ENCODE measurements at regions not wholly inside any gene's neighbourhood (a gene's known extent, or its start where the extent isn't known, plus 50 kb on each side); places are given as distances from the start of the nearest gene placed in this dataset.
"Not testable (repeated sequence)": the region's sequence is repeated elsewhere in the genome, so short reads cannot be mapped to it uniquely, and the experiment has no call there.

DNA sequence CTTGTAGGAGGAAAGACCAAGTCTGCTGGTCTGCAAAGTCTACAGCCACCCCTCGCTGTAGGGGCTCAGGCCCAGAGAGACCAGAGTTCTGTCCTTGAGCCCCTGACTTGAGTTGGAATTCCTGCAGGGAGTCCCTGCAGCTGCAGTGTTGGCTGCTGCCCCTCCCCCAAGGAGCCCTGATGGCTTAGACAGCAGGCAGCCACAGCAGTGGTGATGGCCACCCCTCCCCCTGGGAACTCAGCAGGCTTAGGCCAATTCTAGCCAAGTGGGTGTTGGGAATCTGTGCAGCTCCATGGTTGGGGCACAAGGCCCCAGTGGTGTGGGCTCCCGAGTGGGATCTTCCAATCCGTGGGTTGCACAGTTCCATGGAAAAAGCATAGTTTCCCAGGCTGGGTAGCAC, 345.4 kb downstream of the CD109 start:
- DNase-seq = no peak

DNA sequence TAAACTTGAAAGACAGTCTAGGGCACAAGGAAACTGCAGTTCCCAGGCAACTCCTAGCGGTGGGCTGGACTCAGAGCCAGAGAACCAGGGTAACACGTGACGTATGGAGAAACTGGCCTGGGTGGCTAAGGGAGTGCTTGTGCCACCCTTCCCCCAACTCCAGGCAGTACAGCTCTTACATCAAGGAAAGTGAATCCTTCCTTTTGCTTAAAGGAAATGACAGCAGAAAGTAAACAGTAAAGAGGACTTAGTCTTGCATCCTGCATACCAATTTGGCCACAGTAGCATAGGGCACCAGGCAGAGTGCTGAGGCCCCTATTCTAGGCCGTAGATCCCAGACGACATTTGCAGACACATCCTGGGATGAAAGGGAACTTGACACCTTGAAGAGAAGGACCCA, 322.8 kb downstream of the CD109 start:
- no peak for DNase-seq

DNA sequence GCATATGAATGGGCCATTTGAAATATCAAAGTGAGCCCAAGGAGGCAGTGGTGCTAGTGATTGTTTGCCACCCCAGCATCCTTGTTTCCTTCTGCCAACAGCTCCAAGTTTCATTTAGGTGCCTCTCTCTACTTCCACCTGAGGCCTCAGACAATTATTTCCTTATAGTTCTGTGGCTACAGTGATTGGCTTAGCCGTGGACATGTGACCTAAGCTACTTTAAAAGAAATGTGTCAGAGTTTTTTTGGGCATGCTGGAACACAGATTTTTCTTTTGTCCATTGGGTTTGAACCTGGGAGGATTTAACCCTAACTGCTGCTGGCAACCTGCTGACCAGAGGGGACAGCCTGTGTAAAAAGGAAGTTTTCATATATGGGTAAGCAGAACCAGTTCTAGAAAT, 319.4 kb downstream of the CD109 start:
- no peak for DNase-seq

DNA sequence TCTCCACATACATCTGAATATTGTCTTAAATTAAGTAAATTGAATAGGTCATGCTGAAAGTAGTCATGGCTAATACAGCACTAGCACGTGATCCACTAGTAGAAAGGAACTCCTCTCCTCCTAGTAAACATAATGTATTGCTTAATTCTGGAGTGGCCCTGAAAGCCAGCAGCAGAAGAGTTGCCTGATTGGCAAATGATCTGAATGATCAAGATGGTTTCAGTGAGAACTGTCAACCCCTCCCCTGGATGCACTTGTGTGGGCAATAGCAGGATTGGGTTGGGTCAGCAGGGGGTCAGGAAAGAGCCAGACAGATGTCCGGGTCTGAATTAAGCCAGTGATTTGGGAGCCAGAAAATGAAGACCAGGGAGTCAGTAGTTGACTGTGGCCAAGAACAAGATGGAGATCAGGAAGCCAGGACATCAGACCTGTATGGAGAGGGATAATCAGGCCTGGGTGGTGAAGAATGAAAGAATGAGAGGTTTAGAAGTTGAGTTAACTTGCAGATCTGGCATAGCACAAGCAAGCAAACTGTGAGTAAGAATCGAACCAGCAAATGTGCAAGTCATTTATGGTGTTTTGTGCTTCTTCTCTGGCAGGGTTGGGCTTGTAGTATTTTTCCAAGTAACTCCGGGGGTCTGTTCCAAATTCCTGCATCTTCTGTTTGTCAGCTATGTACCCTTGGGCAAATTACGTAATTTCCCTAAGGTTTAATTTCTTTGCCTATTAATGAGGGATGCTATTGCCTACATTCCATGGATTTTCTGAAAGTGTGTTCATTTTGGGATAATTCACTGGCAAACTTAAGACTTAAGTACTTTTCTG, 304.9 kb downstream of the CD109 start:
- DNase-seq = peak; percentile 69

DNA sequence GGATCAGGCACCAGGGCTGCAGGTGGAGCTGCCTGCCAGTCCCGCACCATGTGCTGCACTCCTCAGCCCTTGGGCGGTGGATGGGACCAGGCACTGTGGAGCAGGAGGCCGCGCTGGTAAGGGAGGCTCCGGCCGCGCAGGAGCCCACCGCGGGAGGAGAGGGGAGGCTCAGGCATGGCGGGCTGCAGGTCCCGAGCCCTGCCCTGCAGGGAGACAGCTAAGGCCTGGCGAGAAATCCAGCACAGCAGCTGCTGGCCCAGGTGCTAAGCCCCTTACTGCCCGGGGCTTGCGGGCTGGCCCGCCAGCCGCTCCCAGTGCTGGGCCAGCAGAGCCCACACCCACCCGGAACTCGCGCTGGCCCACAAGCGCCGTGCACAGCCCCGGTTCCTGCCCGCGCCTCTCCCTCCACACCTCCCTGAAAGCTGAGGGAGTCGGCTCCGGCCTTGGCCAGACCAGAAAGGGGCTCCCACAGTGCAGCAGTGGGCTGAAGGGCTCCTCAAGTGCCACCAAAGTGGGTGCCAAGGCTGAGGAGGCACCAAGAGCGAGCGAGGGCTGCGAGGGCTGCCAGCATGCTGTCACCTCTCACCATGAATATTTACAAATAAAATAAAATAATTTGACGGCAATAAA, 294.7 kb downstream of the CD109 start:
- DNase-seq = not testable (repeated sequence)

DNA sequence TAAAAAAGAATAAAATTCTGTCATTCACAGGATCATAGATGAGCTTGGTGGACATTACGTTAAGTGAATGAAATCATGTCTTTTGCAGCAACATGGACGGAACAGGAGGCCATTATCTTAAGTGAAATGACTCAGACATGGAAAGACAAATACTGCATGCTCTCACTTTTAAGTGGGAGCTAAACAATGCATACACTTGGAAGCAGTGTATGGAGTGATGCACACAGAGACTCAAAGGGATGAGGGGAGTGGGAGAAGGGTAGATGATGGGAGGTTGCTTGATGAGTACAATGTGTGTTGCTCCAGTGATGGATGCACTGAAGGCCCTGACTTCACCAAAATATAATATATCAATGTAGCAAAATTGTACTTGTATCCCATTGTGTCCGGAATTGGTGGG, 293.4 kb downstream of the CD109 start:
- DNase-seq = no peak

DNA sequence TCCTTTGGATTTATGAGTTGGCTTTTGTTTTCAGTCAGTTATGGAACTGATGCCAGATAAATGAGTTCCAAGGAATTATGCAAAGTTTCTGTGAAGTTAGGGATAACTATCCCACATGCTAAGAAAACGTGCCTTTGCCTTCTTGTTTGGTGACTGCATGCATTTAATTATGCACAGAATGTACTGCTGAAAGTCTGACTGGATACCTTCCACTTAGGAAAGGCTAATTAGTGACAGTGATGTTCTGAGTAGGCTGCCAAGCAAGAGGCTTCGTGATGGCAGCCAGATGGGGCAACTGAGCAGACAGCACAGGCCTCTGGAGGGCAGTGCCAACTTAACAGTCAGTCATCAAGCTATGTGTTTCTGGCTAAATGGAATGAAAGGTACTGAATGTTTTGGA, 289.9 kb downstream of the CD109 start:
- DNase-seq = no peak

DNA sequence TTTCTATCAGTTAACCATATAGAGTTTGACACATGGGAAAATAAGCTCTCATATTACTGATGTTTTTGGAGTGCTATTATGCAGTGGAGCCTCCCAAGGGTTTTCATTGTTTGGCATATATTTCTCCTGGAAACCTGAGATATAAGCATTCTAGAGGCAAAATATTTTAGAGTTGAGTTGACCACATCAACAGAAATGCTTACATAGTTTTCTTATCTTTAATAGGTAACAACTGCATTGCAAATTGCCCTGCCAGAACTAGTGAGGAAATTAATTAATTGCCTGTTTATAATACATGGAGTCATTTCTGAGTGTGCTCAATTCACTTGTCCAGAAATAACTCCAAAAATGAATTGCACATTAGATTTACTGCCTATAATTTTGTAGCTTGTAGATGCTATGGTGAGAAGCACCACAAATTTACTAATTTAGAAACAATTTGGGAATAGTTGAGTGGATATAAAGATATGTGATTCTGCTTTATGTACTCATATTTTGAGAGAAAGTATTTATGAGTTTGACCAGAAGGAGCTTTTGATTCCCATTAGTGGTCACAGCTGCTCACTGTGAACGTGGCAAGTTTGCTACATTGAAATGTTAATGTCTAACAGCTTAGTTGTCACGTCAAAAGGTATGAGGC, 288.7 kb downstream of the CD109 start:
- no peak for DNase-seq

DNA sequence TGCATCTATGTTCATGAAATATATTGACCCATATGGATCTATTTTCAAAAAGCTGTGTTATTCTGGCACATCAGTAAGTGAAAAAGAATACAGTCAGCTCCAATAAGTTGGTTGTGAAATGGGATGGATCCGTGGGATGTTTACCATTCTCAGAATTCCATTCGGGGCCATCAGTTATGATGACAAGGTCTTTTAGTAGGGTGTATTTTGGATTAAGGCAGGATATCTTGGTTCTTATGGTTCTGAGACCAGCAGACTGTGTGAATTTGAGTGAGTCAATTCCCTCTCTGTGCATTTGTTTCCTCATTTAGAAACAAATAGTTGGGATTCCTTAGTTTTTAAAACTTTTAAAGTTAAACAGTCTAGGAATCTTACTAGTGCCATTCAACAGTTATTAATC, 287.4 kb downstream of the CD109 start:
- DNase-seq = no peak

DNA sequence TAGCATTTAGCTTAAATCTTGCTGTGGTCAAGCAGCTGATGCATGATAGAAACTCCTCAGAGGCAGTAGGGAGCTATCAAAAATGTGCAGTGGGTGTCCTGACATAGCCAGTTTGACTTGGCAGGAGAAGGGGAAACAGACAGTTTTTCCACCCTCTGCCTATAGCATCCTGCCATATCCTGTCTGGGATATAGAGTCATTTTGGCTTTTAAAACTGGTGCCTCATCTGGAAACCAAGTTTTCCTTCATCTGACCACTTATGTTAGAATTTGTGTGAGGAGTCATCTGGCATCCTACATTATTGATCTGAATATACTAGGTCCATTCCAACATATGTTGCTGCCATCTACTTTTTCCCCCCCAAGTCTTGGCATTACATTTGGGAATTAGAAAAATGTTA, 284.1 kb downstream of the CD109 start:
- DNase-seq = no peak

DNA sequence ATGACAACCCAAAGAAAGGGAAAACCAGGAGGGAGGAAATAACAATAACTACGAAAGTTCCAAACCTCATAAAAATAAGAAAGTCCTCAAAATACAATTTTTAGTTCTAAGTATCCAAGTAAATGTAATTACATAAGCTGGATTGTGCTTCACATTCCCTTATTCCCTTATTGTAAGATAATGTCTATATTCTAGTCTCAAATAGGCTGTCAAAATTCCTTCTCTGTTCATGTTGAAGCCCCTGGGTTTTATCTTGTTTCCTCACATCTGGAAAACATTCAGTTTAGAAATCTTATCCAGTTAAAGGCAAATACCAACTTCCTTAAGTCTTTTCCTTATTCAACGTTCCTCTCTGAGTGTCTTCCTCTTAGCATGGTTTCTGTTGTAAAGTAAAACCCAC, 282.3 kb downstream of the CD109 start:
- DNase-seq = no peak

DNA sequence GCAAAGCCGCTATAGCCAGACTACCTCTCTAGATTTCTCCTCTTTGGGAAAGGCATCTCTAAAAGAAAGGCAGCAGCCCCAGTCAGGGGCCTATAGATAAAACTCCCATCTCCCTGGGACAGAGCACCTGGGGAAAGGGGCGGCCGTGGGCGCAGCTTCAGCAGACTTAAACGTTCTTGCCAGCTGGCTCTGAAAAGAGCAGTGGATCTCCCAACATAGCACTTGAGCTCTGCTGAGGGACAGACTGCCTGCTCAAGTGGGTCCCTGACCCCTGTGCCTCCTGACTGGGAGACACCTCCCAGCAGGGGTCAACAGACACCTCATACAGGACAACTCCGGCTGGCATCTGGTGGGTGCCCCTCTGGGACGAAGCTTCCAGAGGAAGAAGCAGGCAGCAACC, 276.5 kb downstream of the CD109 start:
- DNase-seq = not testable (repeated sequence)

DNA sequence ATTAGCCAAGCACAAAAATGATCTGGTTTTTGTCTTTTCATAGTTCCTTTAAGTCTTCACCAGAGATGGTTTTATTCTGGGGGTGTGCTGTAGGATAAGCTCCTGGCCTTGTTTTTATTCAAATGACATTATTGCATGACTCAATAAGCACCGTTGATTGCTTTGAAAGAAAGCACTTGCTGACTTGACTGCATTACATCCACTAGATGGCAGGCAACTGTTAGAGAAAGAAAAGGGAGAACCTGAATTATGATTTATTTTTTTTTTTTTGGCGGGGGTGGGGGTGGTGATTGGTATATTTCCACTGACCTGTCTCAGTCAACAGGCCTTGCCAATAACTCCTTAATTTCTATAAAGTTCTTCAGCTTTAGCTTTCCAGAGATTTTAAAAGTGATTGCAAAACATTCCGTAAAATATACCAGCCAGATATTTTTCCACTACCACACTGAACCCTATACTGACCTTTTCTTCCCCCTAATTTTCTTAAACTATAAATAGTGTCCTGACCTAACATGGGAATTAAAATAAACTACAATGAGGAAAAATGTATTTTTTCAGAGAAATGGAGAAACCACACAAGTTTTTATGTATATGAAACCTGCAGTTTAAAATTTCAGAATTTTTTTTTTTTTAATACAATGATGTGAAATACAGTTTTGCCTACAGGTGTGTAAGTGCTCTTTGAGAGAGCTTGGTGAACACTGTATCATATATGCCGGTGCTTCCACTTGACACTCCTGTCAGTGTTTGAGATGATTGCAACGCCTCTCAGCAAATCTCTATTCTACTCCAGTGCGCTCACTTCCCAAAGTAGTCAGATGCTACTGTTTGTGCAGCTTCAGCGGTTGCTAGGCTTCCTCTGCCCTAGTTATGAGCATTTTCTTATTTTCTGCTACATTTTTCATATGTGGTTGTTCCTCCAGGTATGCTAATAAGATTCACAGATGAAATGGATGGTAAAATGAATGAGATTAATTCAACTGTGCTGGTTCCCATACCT, 274.3 kb downstream of the CD109 start:
- DNase-seq = peak; percentile 82

DNA sequence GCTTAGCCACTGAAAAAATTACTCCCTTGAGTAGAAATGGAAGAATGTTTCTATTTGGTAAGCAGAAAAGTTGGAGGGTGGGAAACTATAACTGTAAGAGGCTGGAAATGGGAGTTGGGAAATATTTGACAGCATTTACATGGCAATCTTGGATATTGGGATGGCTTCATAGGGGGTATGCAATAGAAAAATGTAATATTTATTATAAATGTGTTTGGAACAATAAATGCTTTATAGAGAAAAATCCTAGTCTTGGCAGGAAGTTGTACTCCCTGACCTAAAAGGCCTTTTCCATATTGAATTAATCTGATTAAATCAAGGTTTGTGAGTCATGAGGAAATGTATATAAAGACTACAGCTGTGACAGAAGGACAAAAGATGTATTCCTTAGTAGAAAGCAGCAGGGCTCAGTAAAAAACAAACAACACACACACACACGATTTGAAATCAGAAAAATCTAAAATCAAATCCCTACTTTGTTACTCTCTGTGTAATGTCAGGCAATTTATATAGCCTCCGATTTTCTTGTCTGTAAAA, 272.3 kb downstream of the CD109 start:
- no peak for DNase-seq

DNA sequence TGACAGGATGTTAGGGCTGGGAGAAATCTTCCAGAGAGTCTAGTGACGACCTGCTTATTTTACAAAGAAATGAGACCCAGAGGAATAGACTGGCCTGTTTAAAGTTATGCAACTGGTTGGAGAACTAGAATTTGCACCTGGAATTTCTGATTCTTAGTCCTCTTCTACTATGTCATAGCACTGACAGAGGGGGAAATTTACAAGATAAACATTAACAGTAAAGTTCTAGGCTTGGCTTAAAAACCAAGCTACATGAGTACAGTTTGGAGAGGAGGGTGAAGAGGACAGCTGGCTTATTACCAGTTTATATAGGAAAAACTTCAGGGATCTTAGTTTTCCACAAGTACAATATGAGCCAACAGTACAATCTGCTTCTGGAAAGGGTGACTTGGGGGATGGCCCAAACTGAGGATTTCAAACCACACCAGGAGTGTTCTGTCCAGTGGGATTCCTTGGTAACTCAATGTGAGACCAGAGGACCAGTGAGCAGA, 269.6 kb downstream of the CD109 start:
- DNase-seq = peak; percentile 76

DNA sequence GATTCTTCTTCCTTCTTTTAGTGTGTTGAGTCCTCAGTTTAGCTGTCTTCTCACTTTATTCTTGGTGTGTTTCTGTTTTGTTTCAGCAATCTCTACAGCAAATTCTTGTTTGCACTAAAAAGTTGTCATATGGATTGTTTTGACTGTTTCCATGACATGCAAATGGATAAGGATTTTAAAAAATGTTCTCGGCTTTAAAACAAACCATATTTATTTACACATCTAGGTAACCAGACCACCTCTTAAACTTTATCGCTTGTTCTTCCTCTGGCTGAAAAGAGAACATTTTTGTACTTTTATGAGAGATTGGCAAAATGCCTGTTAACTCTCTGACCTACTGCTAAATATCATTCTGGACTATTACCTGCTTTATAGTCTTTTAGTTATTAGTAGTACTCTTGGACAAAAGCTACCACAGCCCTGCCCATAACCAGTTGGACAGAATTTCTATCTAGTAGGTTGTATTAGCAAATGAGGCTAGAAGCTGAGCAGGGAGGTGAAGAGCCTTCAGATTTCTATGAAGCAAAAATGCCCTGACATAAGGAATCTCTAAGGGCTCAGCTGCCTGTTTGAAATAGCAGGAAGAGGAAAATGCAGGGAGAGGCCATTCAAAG, 268.3 kb downstream of the CD109 start:
- DNase-seq = no peak

DNA sequence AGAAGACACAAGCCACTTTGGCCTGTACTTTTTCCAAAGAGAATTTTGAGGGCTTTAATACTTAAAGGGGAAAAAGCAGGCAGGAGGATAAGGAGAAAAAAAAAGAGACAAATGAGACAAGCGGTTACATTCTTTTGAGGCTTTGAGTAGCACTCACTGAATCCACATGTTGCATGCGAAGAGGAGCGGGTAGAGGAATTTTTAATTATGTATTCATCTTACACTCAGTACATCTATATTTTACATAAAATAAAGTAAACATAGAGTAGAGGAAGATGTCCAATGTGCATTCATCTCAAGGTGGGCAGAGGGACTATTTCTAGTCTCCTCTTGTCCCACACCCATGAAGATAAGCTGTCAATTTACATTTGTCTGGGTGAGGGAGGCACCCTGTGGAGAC, 266.9 kb downstream of the CD109 start:
- DNase-seq = no peak

DNA sequence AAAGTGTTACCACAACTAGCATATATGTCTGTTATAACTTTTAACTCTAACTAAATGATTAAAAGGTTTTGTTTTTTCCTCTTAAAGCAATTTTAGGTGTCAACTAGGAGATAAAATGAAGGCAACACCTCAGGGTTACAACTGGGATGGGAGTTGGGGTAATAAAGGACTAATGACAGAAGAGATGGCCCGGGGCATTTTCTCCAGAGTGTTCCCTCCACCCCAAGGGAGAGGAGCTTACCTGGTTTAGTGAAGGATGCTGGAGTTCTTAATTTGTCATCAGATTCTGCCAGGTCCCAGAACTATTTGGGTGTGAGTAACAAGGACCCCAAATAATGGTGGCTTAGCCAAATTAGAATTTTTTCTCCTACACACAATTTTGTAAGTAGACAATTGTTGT, 260.3 kb downstream of the CD109 start:
- no peak for DNase-seq

DNA sequence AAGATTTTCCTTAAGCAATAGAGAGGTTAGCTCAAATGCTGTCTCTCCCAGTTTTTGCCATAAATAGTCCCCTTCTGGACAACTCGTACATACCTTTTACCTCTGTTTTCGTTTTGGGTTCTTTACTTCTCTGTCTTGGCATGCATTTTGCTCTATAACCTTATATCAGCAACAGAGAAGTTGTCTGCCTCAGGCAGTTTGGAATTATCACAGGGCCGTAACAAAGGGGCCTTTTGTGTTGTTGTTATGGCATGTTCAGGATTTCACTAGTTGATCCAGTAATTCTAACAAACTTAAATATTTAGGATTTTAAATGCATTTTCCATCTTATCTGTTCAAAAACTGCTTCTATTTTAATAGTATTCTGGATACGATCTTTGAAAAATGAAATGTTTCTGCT, 259.8 kb downstream of the CD109 start:
- no peak for DNase-seq

DNA sequence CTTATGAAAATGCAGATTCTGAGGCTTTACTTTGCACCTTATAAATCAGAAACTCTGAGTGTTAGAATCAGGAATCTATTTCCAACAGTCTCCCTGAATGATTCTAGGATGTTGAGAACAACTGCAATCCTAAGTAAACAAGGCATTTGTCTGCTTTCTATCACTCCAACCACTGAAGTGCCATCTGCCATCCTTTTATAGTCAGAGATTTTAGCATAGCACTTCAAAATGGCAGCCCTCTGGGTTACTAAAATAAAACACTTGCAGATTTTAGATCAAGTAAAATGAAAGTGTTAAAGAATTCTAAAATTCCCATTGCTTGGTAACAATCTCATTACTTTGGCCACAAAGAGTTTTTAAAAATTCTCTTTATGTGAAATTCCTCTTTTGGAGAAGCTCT, 258.9 kb downstream of the CD109 start:
- DNase-seq = no peak

DNA sequence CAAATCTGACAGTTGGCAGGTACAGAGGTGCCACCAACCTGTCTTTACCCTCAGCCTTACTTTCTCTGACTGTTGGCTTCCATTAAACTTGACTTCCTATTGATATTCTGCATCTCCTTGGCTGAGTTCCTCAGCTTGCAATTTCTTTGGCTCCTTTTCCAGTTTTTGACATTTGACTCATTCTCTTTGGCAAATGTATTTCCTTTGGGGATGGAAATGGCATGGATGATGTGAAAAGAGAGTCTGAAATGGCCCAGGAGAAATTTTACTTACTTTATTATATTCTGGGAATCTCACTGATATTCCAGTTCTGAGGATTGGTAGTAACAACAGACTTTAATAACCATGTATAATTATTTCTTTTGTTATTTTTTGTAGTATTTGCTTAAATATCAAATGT, 255.2 kb downstream of the CD109 start:
- no peak for DNase-seq

Data from muscle of arm (tissue), 1 donor.